SKM-1 (cell line): ENCODE measurements at regions not wholly inside any gene's neighbourhood (a gene's known extent, or its start where the extent isn't known, plus 50 kb on each side); places are given as distances from the start of the nearest gene placed in this dataset.
A peak's percentile ranks its signal among the peaks of the same experiment; 100 is the strongest.

ENCODE experiments used
- DNase-seq: peaks from one replicate; lab custom pipeline; 2025; ENCODE audit not compliant: unreplicated experiment; lab: John Stamatoyannopoulos, UW

- DNase-seq = peak; percentile 45
Measured at GRCh38 chr6:127641905-127642304, 64.9 kb downstream of the C6orf58 start.
